Ovary (tissue), 7 donors: ENCODE measurements at regions not wholly inside any gene's neighbourhood (a gene's known extent, or its start where the extent isn't known, plus 50 kb on each side); places are given as distances from the start of the nearest gene placed in this dataset.

Experiments
- DNase-seq, 5 donors: peaks; one replicate each; pipeline ENCODE4 v3.0.0-alpha.2; 2019 to 2020
- H3K27ac ChIP-seq, 2 donors: fragments of 200-600 bp; one replicate each; pipeline versions ENCODE4 v1.5.1 to v1.8.0; 2019 to 2022
- H3K27me3 ChIP-seq: fragments of 200-600 bp; one replicate; pipeline ENCODE4 v1.8.0; 2022
- H3K36me3 ChIP-seq: fragments of 200-600 bp; sonication (generic); one replicate; pipeline ENCODE4 v1.5.1; 2019
- H3K4me1 ChIP-seq: one replicate; pipeline ENCODE4 v1.8.1; 2013; ENCODE audit warnings: mild to moderate bottlenecking, moderate library complexity; ENCODE audit not compliant: insufficient read depth
- H3K4me3 ChIP-seq: fragments of 200-600 bp; sonication (generic); one replicate; pipeline ENCODE4 v1.5.1; 2017
- H3K9me3 ChIP-seq, 2 donors: fragments of 200-600 bp in 1 of 2; sonication (generic) in 1 of 2; one replicate each; pipeline versions ENCODE4 v1.5.1 to v1.8.1; 2013 to 2019; ENCODE audit warnings: mild to moderate bottlenecking in 1 of 2, moderate library complexity in 1 of 2
- CTCF ChIP-seq, 3 donors: fragments of 450-650 bp in 2 of 3; fragments of 200-600 bp in 1 of 3; IDR thresholded peaks; one replicate each; pipeline versions ENCODE4 v1.5.1 to v1.8.0; 2016 to 2022; ENCODE audit warnings: antibody characterized with exemption in 3 of 3, mild to moderate bottlenecking in 1 of 3
- EP300 ChIP-seq: sonication (generic); formaldehyde crosslinking; IDR thresholded peaks from one replicate; pipeline ENCODE4 v1.6.1; 2017; ENCODE audit warnings: antibody characterized with exemption
- POLR2A ChIP-seq: fragments of 450-650 bp; IDR thresholded peaks from one replicate; pipeline ENCODE4 v1.6.1; 2017; ENCODE audit warnings: antibody characterized with exemption, mild to moderate bottlenecking, moderate library complexity
- WGBS, 3 donors: extraction: QIAGEN DNeasy Blood & Tissue Kit in 1 of 3; methylation state at CpG; one replicate each; pipeline versions ENCODE4 v1.1.5 to v1.1.7; 2013 to 2017; 5-methylcytosine and 5-hydroxymethylcytosine counted together
- intact Hi-C, 4 donors: fragments of 100-400 bp; cut with DNase I; formaldehyde crosslinking; loops; one replicate each; pipeline versions ENCODE4 v1.11.0 to v1.15.1; 2022 to 2023
- donor health status: DM: no; HTN: no; CAD: no; lungs with moderate emphysema.
- donor health status: DM: no; HTN: no; CAD: no.
- donor health status: Bipolar disorder and iron deficiency.
- donor health status: DM: no; HTN: no; CAD: no.
- donor health status: DM: yes; HTN: yes; CAD: no.

GRCh38 chr3:72049300-72049699 is 264.4 kb upstream of the PROK2 start:
- no peaks in the 10 kb centered on the region for H3K27me3 ChIP-seq
- H3K4me3 ChIP-seq: no peak overlapping the region
- H3K4me1 ChIP-seq: no peaks in the 10 kb centered on the region
- TF ChIP-seq POLR2A: no peak
- TF ChIP-seq CTCF (IDR thresholded peaks at IDR 0.05): no peak
- TF ChIP-seq EP300: no peak
- DNase-seq: no peak
- intact Hi-C loops: no loop called here
- no peaks in the 10 kb centered on the region for H3K36me3 ChIP-seq
- 87 to 93% (median 92%) methylated on average over 1 of the region's 1 CpG for WGBS, 3 donors
- no peaks in the 10 kb centered on the region for H3K9me3 ChIP-seq
- H3K27ac ChIP-seq: no peak overlapping the region

- Histone ChIP-seq H3K27ac (no peak overlapping the region), H3K4me3 (no peak overlapping the region), H3K36me3 (no peaks in the 10 kb centered on the region), H3K4me1 (no peaks in the 10 kb centered on the region), H3K9me3 (no peaks in the 10 kb centered on the region), H3K27me3 (no peaks in the 10 kb centered on the region)
- no peak for DNase-seq
- intact Hi-C loops: no loop called here
- WGBS, 3 donors: 73 to 80% (median 79%) methylated on average over 5 of the region's 5 CpGs
- TF ChIP-seq POLR2A: no peak
- TF ChIP-seq CTCF (IDR thresholded peaks at IDR 0.05): no peak
- TF ChIP-seq EP300: no peak
Observed at GRCh38 chr3:72048873-72049272, 263.9 kb upstream of the PROK2 start.

GRCh38 chr3:72047221-72047871 is 262.4 kb upstream of the PROK2 start:
- WGBS, 3 donors: 91 to 95% (median 94%) methylated on average over 16 of the region's 16 CpGs
- Histone ChIP-seq H3K4me3 (no peak overlapping the region), H3K4me1 (no peaks in the 10 kb centered on the region), H3K9me3 (no peaks in the 10 kb centered on the region), H3K27me3 (no peaks in the 10 kb centered on the region), H3K27ac (no peak overlapping the region), H3K36me3 (no peaks in the 10 kb centered on the region)
- no peak for DNase-seq
- TF ChIP-seq CTCF (IDR thresholded peaks at IDR 0.05) (no peak), POLR2A (no peak), EP300 (no peak)
- intact Hi-C loops: no loop called here

- intact Hi-C loops: no loop called here
Observed at GRCh38 chr3:72044231-72044855, 259.4 kb upstream of the PROK2 start.

More at GRCh38 chr3:72044231-72044855, 259.4 kb upstream of the PROK2 start:
- Histone ChIP-seq H3K4me1 (peaks cover 1% of the 10 kb centered on the region), H3K27me3 (no peaks in the 10 kb centered on the region), H3K36me3 (no peaks in the 10 kb centered on the region), H3K4me3 (no peak overlapping the region), H3K27ac (no peak overlapping the region), H3K9me3 (no peaks in the 10 kb centered on the region)
- TF ChIP-seq POLR2A (no peak), CTCF (IDR thresholded peaks at IDR 0.05) (no peak), EP300 (no peak)
- DNase-seq: no peak
- WGBS, 3 donors: 70 to 78% (median 77%) methylated on average over 7 of the region's 7 CpGs
